ENCODE measurements at regions not wholly inside any gene's neighbourhood (a gene's known extent, or its start where the extent isn't known, plus 50 kb on each side); places are given as distances from the start of the nearest gene placed in this dataset.

DNA sequence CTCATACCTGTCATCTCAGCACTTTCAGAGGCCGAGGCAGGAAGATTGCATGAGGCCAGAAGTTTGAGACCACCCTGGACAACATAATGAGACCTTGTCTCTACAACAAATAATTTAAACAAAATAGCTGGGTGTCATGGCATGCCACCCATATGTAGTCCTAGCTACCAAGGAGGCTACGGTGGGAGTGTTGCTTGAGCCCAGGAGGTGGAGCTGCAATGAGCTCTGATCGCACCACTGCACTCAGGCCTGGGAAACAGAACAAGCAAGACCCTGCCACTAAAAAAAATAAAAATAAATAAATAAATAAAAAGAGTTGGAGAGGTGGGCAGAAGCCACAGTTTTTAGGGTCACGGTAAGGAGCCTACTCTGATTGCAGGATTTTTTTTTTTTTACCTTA lies 136.0 kb downstream of the TANC2 start:
- no peak for DNase-seq
- intact Hi-C loops (cut with DNase I; ENCODE audit: low total_unique reads), result no loop called here
- TF ChIP-seq, protein P1, sequence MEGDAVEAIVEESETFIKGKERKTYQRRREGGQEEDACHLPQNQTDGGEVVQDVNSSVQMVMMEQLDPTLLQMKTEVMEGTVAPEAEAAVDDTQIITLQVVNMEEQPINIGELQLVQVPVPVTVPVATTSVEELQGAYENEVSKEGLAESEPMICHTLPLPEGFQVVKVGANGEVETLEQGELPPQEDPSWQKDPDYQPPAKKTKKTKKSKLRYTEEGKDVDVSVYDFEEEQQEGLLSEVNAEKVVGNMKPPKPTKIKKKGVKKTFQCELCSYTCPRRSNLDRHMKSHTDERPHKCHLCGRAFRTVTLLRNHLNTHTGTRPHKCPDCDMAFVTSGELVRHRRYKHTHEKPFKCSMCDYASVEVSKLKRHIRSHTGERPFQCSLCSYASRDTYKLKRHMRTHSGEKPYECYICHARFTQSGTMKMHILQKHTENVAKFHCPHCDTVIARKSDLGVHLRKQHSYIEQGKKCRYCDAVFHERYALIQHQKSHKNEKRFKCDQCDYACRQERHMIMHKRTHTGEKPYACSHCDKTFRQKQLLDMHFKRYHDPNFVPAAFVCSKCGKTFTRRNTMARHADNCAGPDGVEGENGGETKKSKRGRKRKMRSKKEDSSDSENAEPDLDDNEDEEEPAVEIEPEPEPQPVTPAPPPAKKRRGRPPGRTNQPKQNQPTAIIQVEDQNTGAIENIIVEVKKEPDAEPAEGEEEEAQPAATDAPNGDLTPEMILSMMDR (IDR thresholded peaks at IDR 0.05), result no peak
- TF ChIP-seq POLR2A (IDR thresholded peaks at IDR 0.05), result no peak
- Histone ChIP-seq H3K4me1 (no peaks in the 10 kb centered on the region), H3K36me3 (no peaks in the 10 kb centered on the region), H3K4me3 (no peak overlapping the region), H3K27me3 (no peaks in the 10 kb centered on the region), H3K27ac (no peak overlapping the region), H3K9me3 (no peaks in the 10 kb centered on the region)

DNA sequence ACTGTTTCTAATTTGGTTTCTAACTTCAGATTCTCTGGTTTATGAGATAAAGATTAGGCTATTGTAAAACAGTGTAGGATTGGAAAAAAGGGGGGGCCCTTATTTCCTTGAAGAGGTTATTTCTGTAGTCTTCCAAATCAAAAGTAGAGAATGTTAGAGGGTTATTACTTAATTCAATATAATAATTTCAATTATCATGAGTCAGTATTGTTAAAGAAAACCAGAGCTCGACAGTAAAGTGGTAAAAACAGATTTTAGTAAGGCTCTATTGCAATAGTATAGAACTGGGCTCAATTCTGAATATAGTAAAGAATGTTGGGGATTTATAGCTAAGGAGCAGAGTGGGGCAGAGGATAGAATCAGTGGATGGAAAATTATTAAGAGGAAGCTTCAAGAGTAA lies 140.0 kb downstream of the TANC2 start:
- no peak for DNase-seq
- intact Hi-C loops (cut with DNase I; ENCODE audit: low total_unique reads), result no loop called here
- no peaks in the 10 kb centered on the region for H3K9me3 ChIP-seq
- H3K27ac ChIP-seq, result no peak overlapping the region
- H3K4me1 ChIP-seq, result no peaks in the 10 kb centered on the region
- no peaks in the 10 kb centered on the region for H3K27me3 ChIP-seq
- no peaks in the 10 kb centered on the region for H3K36me3 ChIP-seq
- no peak for TF ChIP-seq POLR2A (IDR thresholded peaks at IDR 0.05)
- TF ChIP-seq, protein P1 (IDR thresholded peaks at IDR 0.05), result no peak
- H3K4me3 ChIP-seq, result no peak overlapping the region

GRCh38 chr17:63109661-63110060 lies 143.6 kb downstream of the TANC2 start:
- TF ChIP-seq POLR2A (IDR thresholded peaks at IDR 0.05), result no peak
- TF ChIP-seq, protein P1 (IDR thresholded peaks at IDR 0.05), result no peak
- no peak for DNase-seq
- Histone ChIP-seq H3K9me3 (no peaks in the 10 kb centered on the region), H3K27me3 (no peaks in the 10 kb centered on the region), H3K4me1 (no peaks in the 10 kb centered on the region), H3K4me3 (no peak overlapping the region), H3K36me3 (no peaks in the 10 kb centered on the region), H3K27ac (no peak overlapping the region)
- intact Hi-C loops (cut with DNase I; ENCODE audit: low total_unique reads), result no loop called here

- H3K4me3 ChIP-seq, result no peak overlapping the region
- no peak for TF ChIP-seq POLR2A (IDR thresholded peaks at IDR 0.05)
- TF ChIP-seq, protein P1 (IDR thresholded peaks at IDR 0.05), result no peak
- intact Hi-C loops (cut with DNase I; ENCODE audit: low total_unique reads), result no loop called here
- H3K36me3 ChIP-seq, result no peaks in the 10 kb centered on the region
- no peak overlapping the region for H3K27ac ChIP-seq
- DNase-seq, result no peak
- H3K4me1 ChIP-seq, result no peaks in the 10 kb centered on the region
- no peaks in the 10 kb centered on the region for H3K9me3 ChIP-seq
- no peaks in the 10 kb centered on the region for H3K27me3 ChIP-seq
Observed at GRCh38 chr17:63113167-63113566, 147.1 kb downstream of the TANC2 start.

- no peak for TF ChIP-seq POLR2A (IDR thresholded peaks at IDR 0.05)
- TF ChIP-seq, protein P1 (IDR thresholded peaks at IDR 0.05), result no peak
- H3K36me3 ChIP-seq, result no peaks in the 10 kb centered on the region
- H3K4me1 ChIP-seq, result no peaks in the 10 kb centered on the region
- no peak overlapping the region for H3K4me3 ChIP-seq
- H3K27me3 ChIP-seq, result no peaks in the 10 kb centered on the region
- H3K27ac ChIP-seq, result no peak overlapping the region
- H3K9me3 ChIP-seq, result no peaks in the 10 kb centered on the region
- intact Hi-C loops (cut with DNase I; ENCODE audit: low total_unique reads), result no loop called here
- DNase-seq, result no peak
Observed at GRCh38 chr17:63116228-63116627, 150.2 kb downstream of the TANC2 start.

All from uterus (tissue), 3 donors.